ENCODE measurements at regions not wholly inside any gene's neighbourhood (a gene's known extent, or its start where the extent isn't known, plus 50 kb on each side); places are given as distances from the start of the nearest gene placed in this dataset.

DNA sequence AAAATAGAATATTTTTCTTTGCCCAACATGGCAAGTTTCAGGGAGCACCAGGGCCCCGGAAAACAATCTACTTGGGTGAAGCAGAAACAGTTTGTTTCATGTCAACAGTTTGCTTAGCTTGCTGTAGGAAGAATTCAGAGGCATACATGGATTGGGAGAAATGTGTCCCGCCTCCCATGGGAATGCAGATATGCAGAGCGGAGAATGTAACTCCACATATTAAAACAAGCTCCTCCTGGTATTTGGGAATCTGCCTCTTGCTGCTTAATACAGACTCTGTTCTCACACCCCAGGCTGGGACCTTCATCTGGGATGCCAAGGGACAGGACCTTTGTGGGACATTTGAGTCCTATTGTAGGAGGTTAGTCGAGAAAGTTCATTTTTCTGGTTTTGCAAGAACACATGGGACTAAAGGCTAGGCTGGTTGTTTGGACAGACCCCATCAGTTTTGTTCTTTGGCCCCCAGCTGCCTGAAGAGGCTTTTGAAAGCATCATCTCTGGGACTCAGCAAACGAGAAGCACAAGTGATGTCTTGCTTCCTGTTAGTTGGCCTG lies 220.5 kb upstream of the ADRA1B start:
- Histone ChIP-seq H3K79me2 (no peaks in the 10 kb centered on the region), H2AFZ (no peak overlapping the region), H3K4me3 (no peak overlapping the region), H4K20me1 (ENCODE audit: insufficient read depth, poor library complexity, severe bottlenecking) (no peaks in the 10 kb centered on the region), H3K9me3 (ENCODE audit: low read depth) (no peaks in the 10 kb centered on the region), H3K27me3 (no peaks in the 10 kb centered on the region), H3K36me3 (replicated peaks; ENCODE audit: insufficient read depth, low read depth) (no peaks in the 10 kb centered on the region), H3K27ac (no peak overlapping the region), H3K9me2 (replicated peaks; ENCODE audit: insufficient read depth) (no peaks in the 10 kb centered on the region), H3K4me2 (no peak overlapping the region), H3K4me1 (ENCODE audit: insufficient read depth) (no peaks in the 10 kb centered on the region)
- no peak for TF ChIP-seq CTCF (IDR thresholded peaks at IDR 0.05; ENCODE audit: poor library complexity)
- no peak for TF ChIP-seq EZH2phosphoT487 (IDR thresholded peaks at IDR 0.05; ENCODE audit: low read depth, severe bottlenecking, unreplicated experiment)
- no peak for TF ChIP-seq EZH2 (IDR thresholded peaks at IDR 0.05; ENCODE audit: borderline replicate concordance)
- whole genome bisulfite sequencing (ENCODE audit: low lambda C conversion rate, missing lambda C conversion rate): 82% methylated on average over 5 of the region's 5 CpGs
- DNase-seq (ENCODE audit: low spot score): no peak

- Histone ChIP-seq H3K27ac (no peak overlapping the region), H3K9me2 (replicated peaks; ENCODE audit: insufficient read depth) (no peaks in the 10 kb centered on the region), H3K27me3 (no peaks in the 10 kb centered on the region), H3K79me2 (no peaks in the 10 kb centered on the region), H3K4me1 (ENCODE audit: insufficient read depth) (no peaks in the 10 kb centered on the region), H3K4me2 (no peak overlapping the region), H3K9me3 (ENCODE audit: low read depth) (no peaks in the 10 kb centered on the region), H3K36me3 (replicated peaks; ENCODE audit: insufficient read depth, low read depth) (no peaks in the 10 kb centered on the region), H2AFZ (no peak overlapping the region), H3K4me3 (no peak overlapping the region), H4K20me1 (ENCODE audit: insufficient read depth, poor library complexity, severe bottlenecking) (no peaks in the 10 kb centered on the region)
- TF ChIP-seq CTCF (IDR thresholded peaks at IDR 0.05; ENCODE audit: poor library complexity): no peak
- no peak for TF ChIP-seq EZH2phosphoT487 (IDR thresholded peaks at IDR 0.05; ENCODE audit: low read depth, severe bottlenecking, unreplicated experiment)
- TF ChIP-seq EZH2 (IDR thresholded peaks at IDR 0.05; ENCODE audit: borderline replicate concordance): no peak
- DNase-seq (ENCODE audit: low spot score): no peak
Observed at GRCh38 chr5:159697530-159697929, 218.8 kb upstream of the ADRA1B start.

- Histone ChIP-seq H2AFZ (no peak overlapping the region), H3K36me3 (replicated peaks; ENCODE audit: insufficient read depth, low read depth) (no peaks in the 10 kb centered on the region), H3K79me2 (no peaks in the 10 kb centered on the region), H3K27ac (no peak overlapping the region), H3K4me3 (no peak overlapping the region), H3K9me3 (ENCODE audit: low read depth) (no peaks in the 10 kb centered on the region), H3K9me2 (replicated peaks; ENCODE audit: insufficient read depth) (no peaks in the 10 kb centered on the region), H4K20me1 (ENCODE audit: insufficient read depth, poor library complexity, severe bottlenecking) (no peaks in the 10 kb centered on the region), H3K27me3 (no peaks in the 10 kb centered on the region), H3K4me1 (ENCODE audit: insufficient read depth) (no peaks in the 10 kb centered on the region), H3K4me2 (no peak overlapping the region)
- DNase-seq (ENCODE audit: low spot score): no peak
- no peak for TF ChIP-seq EZH2 (IDR thresholded peaks at IDR 0.05; ENCODE audit: borderline replicate concordance)
- TF ChIP-seq CTCF (IDR thresholded peaks at IDR 0.05; ENCODE audit: poor library complexity): no peak
- no peak for TF ChIP-seq EZH2phosphoT487 (IDR thresholded peaks at IDR 0.05; ENCODE audit: low read depth, severe bottlenecking, unreplicated experiment)
Observed at GRCh38 chr5:159698322-159698721, 218.0 kb upstream of the ADRA1B start.

DNA sequence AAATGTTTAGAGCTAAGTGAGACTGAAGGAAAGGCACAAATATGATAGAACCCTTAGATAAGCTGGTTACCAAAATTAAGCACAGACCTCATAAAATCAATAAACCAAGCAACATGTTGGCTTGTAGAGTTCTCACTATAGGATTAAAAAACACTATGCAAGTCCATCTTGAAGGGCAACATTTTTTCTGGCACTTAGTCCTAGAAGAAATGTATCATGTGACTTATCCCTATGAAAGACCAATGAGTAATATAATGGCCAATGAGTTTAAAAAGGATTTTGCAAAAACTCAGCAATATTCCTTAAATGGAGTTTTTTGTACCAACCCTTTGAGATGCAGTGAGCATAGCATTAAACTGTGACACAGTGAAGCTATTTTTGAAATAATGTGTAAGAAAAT lies 216.3 kb upstream of the ADRA1B start:
- Histone ChIP-seq H2AFZ (no peak overlapping the region), H3K36me3 (replicated peaks; ENCODE audit: insufficient read depth, low read depth) (no peaks in the 10 kb centered on the region), H3K9me3 (ENCODE audit: low read depth) (no peaks in the 10 kb centered on the region), H3K4me1 (ENCODE audit: insufficient read depth) (no peaks in the 10 kb centered on the region), H3K27ac (no peak overlapping the region), H3K4me3 (no peak overlapping the region), H3K4me2 (no peak overlapping the region), H3K9me2 (replicated peaks; ENCODE audit: insufficient read depth) (no peaks in the 10 kb centered on the region), H4K20me1 (ENCODE audit: insufficient read depth, poor library complexity, severe bottlenecking) (no peaks in the 10 kb centered on the region), H3K27me3 (no peaks in the 10 kb centered on the region), H3K79me2 (no peaks in the 10 kb centered on the region)
- DNase-seq (ENCODE audit: low spot score): no peak
- no peak for TF ChIP-seq CTCF (IDR thresholded peaks at IDR 0.05; ENCODE audit: poor library complexity)
- TF ChIP-seq EZH2phosphoT487 (IDR thresholded peaks at IDR 0.05; ENCODE audit: low read depth, severe bottlenecking, unreplicated experiment): no peak
- TF ChIP-seq EZH2 (IDR thresholded peaks at IDR 0.05; ENCODE audit: borderline replicate concordance): no peak

All from hepatocyte (in vitro differentiated cells).